Left cardiac atrium (tissue), 4 donors: ENCODE measurements at regions not wholly inside any gene's neighbourhood (a gene's known extent, or its start where the extent isn't known, plus 50 kb on each side); places are given as distances from the start of the nearest gene placed in this dataset.
A peak's percentile ranks its signal among the peaks of the same experiment; 100 is the strongest.

ENCODE experiments used
- ATAC-seq, 2 donors: fragments of 200-7000 bp; cut with Tn5 transposase; one replicate each; pipeline ENCODE4 v1.9.1; 2020; ENCODE audit warnings: mild to moderate bottlenecking in 2 of 2, moderate library complexity in 2 of 2
- DNase-seq: peaks from one replicate; pipeline ENCODE4 v3.0.0-alpha.2; 2020
- intact Hi-C, 2 donors: fragments of 100-400 bp; cut with DNase I; formaldehyde crosslinking; loops; one replicate each; pipeline versions ENCODE4 v1.14.1 to v1.15.1; 2022 to 2023
- donor health status: DM: no; HTN: yes; CAD: no.
- donor health status: DM: no; HTN: yes; CAD: no; lungs with severe emphysema.
- donor health status: DM: yes; HTN: yes; CAD: no.
- donor health status: Dilated cardiomyopathy.

GRCh38 chr2:101566632-101567228, 91.8 kb upstream of the RFX8 start:
- no peak for ATAC-seq
- intact Hi-C loops: no loop called here

GRCh38 chr2:101563849-101564248, 88.9 kb upstream of the RFX8 start:
- ATAC-seq: no peak
- no peak for DNase-seq
- intact Hi-C loops: no loop called here

More at GRCh38 chr2:101566632-101567228, 91.8 kb upstream of the RFX8 start:
- no peak for DNase-seq

GRCh38 chr2:101560780-101561315, 85.9 kb upstream of the RFX8 start:
- intact Hi-C loops: no loop called here
- DNase-seq: no peak
- ATAC-seq: no peak

GRCh38 chr2:101559551-101559950, 84.6 kb upstream of the RFX8 start:
- peak; percentile 58 for DNase-seq
- peak; percentile 76 to 82 for ATAC-seq
- intact Hi-C loops: no loop called here

DNA sequence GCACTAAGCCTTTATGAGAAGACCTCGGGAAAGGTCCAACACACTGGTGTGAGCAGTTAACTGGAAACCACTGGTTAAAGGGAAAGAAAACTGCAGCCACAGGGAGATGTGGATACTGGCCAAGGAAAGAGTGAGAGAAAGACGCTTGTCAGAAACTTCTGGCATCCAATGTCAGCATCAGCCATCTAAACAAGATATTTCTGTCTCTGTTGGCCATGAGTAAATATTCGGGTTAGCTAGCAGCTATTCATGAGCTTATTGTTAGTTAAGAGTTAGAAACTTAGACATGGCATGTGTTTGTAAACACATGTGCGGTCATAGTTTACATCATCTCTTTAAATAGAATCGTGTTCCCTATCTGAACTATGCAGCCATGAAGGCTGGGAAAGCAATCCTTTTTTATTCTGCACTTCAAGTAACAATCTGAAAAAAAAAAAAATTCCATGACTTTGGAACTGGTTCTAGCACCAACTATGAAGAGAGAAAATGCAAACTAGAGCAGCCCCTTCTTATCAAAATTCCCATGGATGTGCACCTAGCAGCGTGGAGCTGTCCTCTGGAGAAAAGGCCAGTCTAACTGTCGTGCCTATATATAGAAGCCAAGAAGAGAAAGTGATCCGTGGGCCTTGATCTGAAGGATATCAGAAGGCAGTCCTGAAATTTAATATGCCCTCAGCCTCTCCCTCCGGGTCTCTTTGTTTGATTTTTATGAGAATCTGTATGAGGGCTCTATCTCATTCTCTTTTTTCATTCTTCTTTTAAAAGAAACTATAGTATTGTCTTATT, 84.0 kb upstream of the RFX8 start:
- peak; percentile 77 to 84 for ATAC-seq
- intact Hi-C loops: no loop called here
- no peak for DNase-seq

GRCh38 chr2:101556033-101556459, 81.1 kb upstream of the RFX8 start:
- ATAC-seq (no peak), DNase-seq (no peak)
- intact Hi-C loops: no loop called here

DNA sequence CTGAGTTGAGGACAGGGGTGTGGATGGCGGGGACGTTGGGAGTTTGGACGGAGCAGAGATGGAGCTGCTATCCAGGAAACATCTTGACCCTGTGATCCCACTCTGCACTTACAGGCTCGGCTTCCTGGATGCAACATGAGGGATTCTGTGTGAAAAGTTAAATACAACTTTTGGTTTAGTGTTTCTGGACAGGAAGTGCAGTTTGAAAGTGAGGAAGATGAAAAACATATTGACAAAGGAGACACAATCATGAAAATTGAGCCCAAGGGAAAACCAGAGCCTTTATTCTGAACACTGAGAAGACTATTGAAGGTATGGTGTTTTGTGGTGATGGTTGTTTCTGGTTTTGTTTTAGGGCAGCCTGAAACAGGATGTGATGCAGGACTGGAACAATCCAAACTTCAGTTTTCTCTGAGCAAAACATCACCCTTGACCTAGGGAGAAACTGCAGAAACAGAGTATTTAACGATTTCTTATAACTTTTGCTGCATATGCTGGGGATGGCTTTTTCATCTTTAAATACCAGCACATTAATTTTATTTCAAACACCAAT, 76.5 kb upstream of the RFX8 start:
- no peak for DNase-seq
- intact Hi-C loops: no loop called here
- ATAC-seq: no peak

- no peak for DNase-seq
- intact Hi-C loops: no loop called here
Observed at GRCh38 chr2:101550555-101550954, 75.6 kb upstream of the RFX8 start.

GRCh38 chr2:101549371-101549770, 74.5 kb upstream of the RFX8 start:
- intact Hi-C loops: no loop called here
- DNase-seq (no peak), ATAC-seq (no peak)

More at GRCh38 chr2:101550555-101550954, 75.6 kb upstream of the RFX8 start:
- ATAC-seq: no peak

DNA sequence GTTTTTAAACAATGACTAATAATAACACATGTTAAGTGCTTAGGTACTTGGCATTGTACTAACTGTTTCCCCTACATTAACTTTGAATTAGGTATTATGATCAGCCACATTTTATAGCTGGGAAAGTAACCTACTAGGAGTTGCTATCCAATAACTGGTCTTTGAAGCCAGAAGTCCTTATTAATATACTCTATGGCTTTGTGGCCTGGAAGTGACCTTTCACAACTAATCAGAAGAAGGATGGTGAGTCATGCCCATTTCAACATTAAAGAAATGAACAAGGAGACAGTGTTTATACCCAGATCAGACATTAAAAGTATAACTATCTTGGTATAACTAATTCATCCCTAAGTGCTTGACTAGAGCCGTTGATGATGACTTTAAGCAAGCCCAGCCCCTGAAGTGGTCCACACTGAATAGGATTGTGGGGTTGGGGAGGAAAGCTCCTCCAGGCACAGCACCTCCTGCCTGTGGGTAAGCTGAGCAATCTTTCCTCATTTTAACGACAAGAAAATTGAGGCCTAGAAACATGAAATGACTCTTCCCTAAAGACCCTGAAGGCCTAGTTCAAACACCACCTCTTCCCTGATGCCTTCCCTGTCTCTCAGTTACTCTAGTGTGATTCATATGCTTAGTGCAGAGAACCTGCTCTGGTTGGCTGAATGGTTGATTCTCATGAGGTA, 71.6 kb upstream of the RFX8 start:
- DNase-seq (no peak), ATAC-seq (no peak)
- intact Hi-C loops: no loop called here

DNA sequence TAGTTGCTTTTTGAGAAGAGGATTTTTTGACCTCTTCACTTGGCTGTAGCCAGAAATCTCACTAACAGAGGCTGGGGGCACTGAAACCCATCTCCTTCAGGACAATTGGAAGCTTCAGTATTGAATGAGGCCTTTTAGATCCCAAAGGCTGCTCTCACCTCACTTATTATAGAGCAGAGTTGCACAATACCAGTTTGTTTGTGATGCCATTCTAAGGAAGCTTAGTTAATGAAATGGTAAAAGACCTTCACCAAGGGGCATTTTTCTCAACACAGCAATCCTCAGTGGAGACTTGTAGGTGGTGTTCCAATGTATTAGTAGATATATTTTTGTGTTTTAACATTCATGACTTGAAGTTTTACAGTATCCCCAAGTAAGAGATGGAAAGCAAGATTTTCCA, 71.0 kb upstream of the RFX8 start:
- intact Hi-C loops: no loop called here
- ATAC-seq (no peak), DNase-seq (no peak)

- ATAC-seq (peak in 1 of 2 donors; percentile 65), DNase-seq (no peak)
- intact Hi-C loops: no loop called here
Observed at GRCh38 chr2:101540518-101540917, 65.6 kb upstream of the RFX8 start.

DNA sequence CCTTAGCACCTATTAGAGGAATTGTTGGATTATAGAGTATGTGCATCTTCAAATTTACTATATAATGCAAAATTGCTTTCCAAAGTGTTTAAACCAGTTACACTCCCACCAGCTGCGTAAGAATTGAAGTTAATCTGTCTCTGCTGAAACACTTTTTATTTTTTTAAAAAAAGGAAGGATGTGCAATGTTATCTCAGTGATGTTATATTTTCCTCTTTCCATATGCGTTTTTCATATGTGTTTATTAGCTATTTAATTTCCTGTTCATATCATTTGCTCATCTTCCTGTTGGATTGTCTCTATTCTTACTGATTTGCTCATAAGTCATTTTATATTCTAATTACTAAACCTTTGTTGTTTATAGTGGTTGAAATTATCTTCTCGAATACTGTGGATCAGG, 63.2 kb upstream of the RFX8 start:
- DNase-seq (no peak), ATAC-seq (no peak)
- intact Hi-C loops: no loop called here

GRCh38 chr2:101534149-101534611, 59.3 kb upstream of the RFX8 start:
- intact Hi-C loops: no loop called here
- no peak for DNase-seq
- ATAC-seq: peak; percentile 67 to 94

DNA sequence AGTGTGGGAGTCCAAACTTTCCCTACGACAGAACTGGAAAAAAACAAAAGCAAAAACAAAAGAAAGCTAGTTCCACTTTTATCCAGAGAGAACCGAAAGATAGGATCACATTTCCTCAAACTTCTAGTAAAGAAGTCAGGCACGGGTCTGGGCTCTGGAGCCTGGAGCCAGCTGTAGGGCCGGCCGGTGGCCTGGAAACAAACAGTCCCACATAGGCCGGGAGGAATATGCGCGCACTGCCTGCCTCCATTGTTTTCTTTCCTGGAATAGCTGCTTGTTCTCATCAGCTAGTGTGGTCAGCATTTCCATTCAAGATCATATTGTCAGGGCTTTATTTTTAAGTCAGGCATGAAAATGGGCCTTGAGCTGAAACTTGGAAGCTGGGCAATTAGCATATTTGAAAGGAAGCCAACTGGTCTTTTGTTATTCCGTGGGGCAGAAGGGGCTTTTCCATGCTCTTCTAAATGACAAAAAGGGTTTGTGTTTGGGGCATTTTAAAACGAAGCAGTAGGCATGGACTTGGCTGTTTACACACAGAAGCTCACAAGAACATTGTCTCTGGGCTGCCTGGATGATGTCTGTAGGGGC, 58.7 kb upstream of the RFX8 start:
- ATAC-seq: peak; percentile 53 to 60
- intact Hi-C loops: no loop called here
- peak; percentile 59 for DNase-seq

GRCh38 chr2:101528501-101528900, 53.6 kb upstream of the RFX8 start:
- intact Hi-C loops: no loop called here
- ATAC-seq (no peak), DNase-seq (no peak)

DNA sequence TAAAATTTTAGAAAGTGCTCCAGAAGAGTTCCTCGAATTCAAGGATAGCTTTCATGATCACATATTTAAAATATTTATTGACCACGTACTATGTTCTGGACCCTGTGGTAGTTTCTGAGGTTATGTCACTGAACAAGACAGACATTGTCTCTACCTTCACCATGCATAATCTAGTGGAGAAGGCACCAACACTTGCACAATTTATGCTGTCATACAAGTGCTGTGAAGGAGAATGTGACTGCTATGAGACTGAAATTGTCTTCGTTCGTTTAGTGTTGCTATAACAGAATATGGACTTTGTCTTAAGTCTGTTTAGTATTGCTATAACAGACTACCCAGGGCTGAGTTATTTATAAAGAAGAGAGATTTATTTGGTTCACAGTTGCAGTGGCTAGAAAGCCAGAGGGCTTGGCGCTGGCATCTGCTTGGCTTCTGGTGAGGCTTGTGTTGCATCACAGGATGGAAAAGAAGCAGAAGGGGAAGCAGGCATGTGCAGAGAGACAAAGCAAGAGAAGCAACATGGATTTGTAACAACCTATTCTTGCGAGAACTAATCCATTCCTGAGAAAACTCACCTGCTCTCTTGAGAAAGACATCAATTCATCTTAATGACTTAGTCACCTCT, 50.0 kb upstream of the RFX8 start:
- ATAC-seq (peak in 1 of 2 donors; percentile 59), DNase-seq (no peak)
- intact Hi-C loops: no loop called here
